K562 (cell line): ENCODE measurements at regions not wholly inside any gene's neighbourhood (a gene's known extent, or its start where the extent isn't known, plus 50 kb on each side); places are given as distances from the start of the nearest gene placed in this dataset.

Experiments used
- CHD2 ChIP-seq: IDR thresholded peaks from 2 replicates; pipeline ENCODE4 v1.6.1; 2011; ENCODE audit warnings: low read depth, low read length
- CTCF ChIP-seq, 3 experiments: IDR thresholded peaks in 2 of 3; conservative IDR thresholded peaks in 1 of 3; 2 replicates each; pipeline ENCODE4 v1.5.1; 2011 to 2012; ENCODE audit warnings: low read length in 3 of 3, mild to moderate bottlenecking in 3 of 3, control low read depth in 2 of 3, improper control_type of control experiment in 1 of 3, inconsistent platforms in 1 of 3, low read depth in 1 of 3, mixed read lengths in 1 of 3, moderate library complexity in 1 of 3; ENCODE audit not compliant: insufficient read depth in 2 of 3
- FOS ChIP-seq: IDR thresholded peaks from 3 replicates; pipeline ENCODE4 v1.6.1; 2011; ENCODE audit not compliant: insufficient read length; ENCODE audit errors: extremely low read depth
- MXI1 ChIP-seq: IDR thresholded peaks from 2 replicates; pipeline ENCODE4 v1.6.1; 2011; ENCODE audit warnings: low read depth, mild to moderate bottlenecking, improper control_type of control experiment, low read length
- RAD21 ChIP-seq, 2 experiments: fragments of 250-450 bp in 1 of 2; fragments of 450-650 bp in 1 of 2; sonication (Bioruptor Pico) in 1 of 2; formaldehyde crosslinking in 1 of 2; IDR thresholded peaks in 1 of 2; conservative IDR thresholded peaks in 1 of 2; 2 replicates each; pipeline versions ENCODE4 v1.4.0 to v1.8.0; 2020 to 2022; ENCODE audit warnings: mild to moderate bottlenecking in 2 of 2, moderate library complexity in 1 of 2
- SLC30A9 ChIP-seq: fragments of 250-450 bp; sonication (Bioruptor Pico); IDR thresholded peaks from 2 replicates; pipeline ENCODE4 v1.8.0; 2022; ENCODE audit warnings: mild to moderate bottlenecking, moderate library complexity
- SP1 ChIP-seq: sonication (generic); formaldehyde crosslinking; IDR thresholded peaks from 2 replicates; pipeline ENCODE4 v1.8.1; 2022; ENCODE audit warnings: mild to moderate bottlenecking, missing genetic modification reagents
- ZNF311 ChIP-seq: fragments of 250-450 bp; sonication (Bioruptor Pico); IDR thresholded peaks from 2 replicates; pipeline ENCODE4 v1.4.0; 2020; ENCODE audit warnings: mild to moderate bottlenecking, moderate library complexity

GRCh38 chr6:11393713-11394627 lies 143.6 kb upstream of the TMEM170B start:
- TF ChIP-seq CTCF (IDR thresholded peaks at IDR 0.05 in 2 of 3, conservative IDR thresholded peaks at IDR 0.05 in 1 of 3; ENCODE audit: insufficient read depth in 2 of 3, low read depth in 1 of 3, low read length in 3 of 3), result no peak
- no peak for TF ChIP-seq FOS
- no peak for TF ChIP-seq SP1 (CRISPR knock-in tag)
- TF ChIP-seq ZNF311 (CRISPR knock-in tag), result no peak; the same call in 1 of the 2 replicates
- TF ChIP-seq CHD2, result no peak
- no peak for TF ChIP-seq SLC30A9 (CRISPR knock-in tag)
- no peak for TF ChIP-seq RAD21 (CRISPR knock-in tag; conservative IDR thresholded peaks at IDR 0.05 in 1 of 2, IDR thresholded peaks at IDR 0.05 in 1 of 2)
- TF ChIP-seq MXI1, result no peak
